Loucy (cell line): ENCODE measurements at regions not wholly inside any gene's neighbourhood (a gene's known extent, or its start where the extent isn't known, plus 50 kb on each side); places are given as distances from the start of the nearest gene placed in this dataset.

Source experiments
- CTCF ChIP-seq: fragments of 200-600 bp; sonication (generic); conservative IDR thresholded peaks from 2 replicates; pipeline ENCODE4 v1.5.1; 2014; ENCODE audit warnings: mild to moderate bottlenecking, antibody characterized with exemption, low read length
- EZH2phosphoT487 ChIP-seq: fragments of 200-600 bp; IDR thresholded peaks from 2 replicates; pipeline ENCODE4 v1.6.1; 2018; ENCODE audit warnings: antibody characterized with exemption, mild to moderate bottlenecking, moderate library complexity, borderline replicate concordance

- TF ChIP-seq CTCF (no peak), EZH2phosphoT487 (no peak)
Measured at GRCh38 chr5:68725905-68726683, 367.7 kb upstream of the SLC30A5 start.
